Suprapubic skin (tissue), 4 donors: ENCODE measurements at regions not wholly inside any gene's neighbourhood (a gene's known extent, or its start where the extent isn't known, plus 50 kb on each side); places are given as distances from the start of the nearest gene placed in this dataset.

Source experiments
- DNase-seq, 2 donors: peaks; one replicate each; pipeline ENCODE4 v3.0.0-alpha.2; 2019; ENCODE audit warnings: low spot score in 2 of 2
- H3K27ac ChIP-seq: fragments of 200-600 bp; sonication (generic); one replicate; pipeline ENCODE4 v1.5.1; 2019
- H3K27me3 ChIP-seq: fragments of 200-600 bp; sonication (generic); one replicate; pipeline ENCODE4 v1.5.1; 2019
- H3K36me3 ChIP-seq: fragments of 200-600 bp; sonication (generic); one replicate; pipeline ENCODE4 v1.5.1; 2019
- H3K4me1 ChIP-seq: fragments of 200-600 bp; sonication (generic); one replicate; pipeline ENCODE4 v1.5.1; 2019
- H3K4me3 ChIP-seq: fragments of 200-600 bp; sonication (generic); one replicate; pipeline ENCODE4 v1.5.1; 2019; ENCODE audit warnings: mild to moderate bottlenecking
- H3K9me3 ChIP-seq: fragments of 200-600 bp; sonication (generic); one replicate; pipeline ENCODE4 v1.5.1; 2019
- EP300 ChIP-seq: sonication (generic); formaldehyde crosslinking; IDR thresholded peaks from one replicate; pipeline ENCODE4 v1.6.1; 2017; ENCODE audit warnings: antibody characterized with exemption
- POLR2A ChIP-seq, 2 donors: fragments of 450-650 bp; IDR thresholded peaks; one replicate each; pipeline ENCODE4 v1.6.1; 2017; ENCODE audit warnings: antibody characterized with exemption in 2 of 2, mild to moderate bottlenecking in 2 of 2, moderate library complexity in 2 of 2
- POLR2AphosphoS5 ChIP-seq, 3 donors: sonication (generic); formaldehyde crosslinking; IDR thresholded peaks; one replicate each; pipeline ENCODE4 v1.6.1; 2017; ENCODE audit warnings: antibody characterized with exemption in 3 of 3
- WGBS: methylation state at CpG from one replicate; pipeline ENCODE4 v1.1.5; 2018; 5-methylcytosine and 5-hydroxymethylcytosine counted together
- TF ChIP-seq, protein P1 (sequence below), 2 donors: fragments of 200-600 bp in 1 of 2; fragments of 450-650 bp in 1 of 2; sonication (generic) in 1 of 2; IDR thresholded peaks; one replicate each; pipeline ENCODE4 v1.5.1; 2016 to 2019; ENCODE audit warnings: antibody characterized with exemption in 2 of 2, mild to moderate bottlenecking in 1 of 2, moderate library complexity in 1 of 2

DNA sequence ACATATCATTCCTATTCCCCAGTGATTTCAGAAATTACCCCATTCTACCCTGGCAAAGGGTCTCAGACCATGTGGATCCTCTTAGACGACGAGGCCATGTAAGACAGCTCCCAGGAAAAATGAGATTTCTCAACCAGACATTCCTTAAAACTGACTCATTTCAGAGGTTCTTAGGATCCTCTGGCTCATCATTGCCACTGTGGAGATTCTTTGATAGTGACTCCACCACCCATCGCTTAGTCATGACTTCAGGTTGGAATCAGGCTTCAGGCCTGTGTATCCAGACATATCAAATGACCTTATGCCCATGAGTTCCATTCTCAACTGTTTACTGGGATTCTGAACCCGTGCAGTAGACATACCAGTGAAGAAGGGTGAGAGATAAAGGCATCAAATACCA is 245.6 kb upstream of the TCF4 start:
- no peak overlapping the region for H3K27ac ChIP-seq
- H3K36me3 ChIP-seq = no peaks in the 10 kb centered on the region
- H3K4me1 ChIP-seq = no peaks in the 10 kb centered on the region
- H3K4me3 ChIP-seq = no peak overlapping the region
- WGBS = 48% methylated on average over 4 of the region's 4 CpGs
- TF ChIP-seq EP300 (no peak), POLR2AphosphoS5 (IDR thresholded peaks at IDR 0.05) (peak in 1 of 3 donors; percentile 39), POLR2A (IDR thresholded peaks at IDR 0.05) (no peak)
- TF ChIP-seq, protein P1, sequence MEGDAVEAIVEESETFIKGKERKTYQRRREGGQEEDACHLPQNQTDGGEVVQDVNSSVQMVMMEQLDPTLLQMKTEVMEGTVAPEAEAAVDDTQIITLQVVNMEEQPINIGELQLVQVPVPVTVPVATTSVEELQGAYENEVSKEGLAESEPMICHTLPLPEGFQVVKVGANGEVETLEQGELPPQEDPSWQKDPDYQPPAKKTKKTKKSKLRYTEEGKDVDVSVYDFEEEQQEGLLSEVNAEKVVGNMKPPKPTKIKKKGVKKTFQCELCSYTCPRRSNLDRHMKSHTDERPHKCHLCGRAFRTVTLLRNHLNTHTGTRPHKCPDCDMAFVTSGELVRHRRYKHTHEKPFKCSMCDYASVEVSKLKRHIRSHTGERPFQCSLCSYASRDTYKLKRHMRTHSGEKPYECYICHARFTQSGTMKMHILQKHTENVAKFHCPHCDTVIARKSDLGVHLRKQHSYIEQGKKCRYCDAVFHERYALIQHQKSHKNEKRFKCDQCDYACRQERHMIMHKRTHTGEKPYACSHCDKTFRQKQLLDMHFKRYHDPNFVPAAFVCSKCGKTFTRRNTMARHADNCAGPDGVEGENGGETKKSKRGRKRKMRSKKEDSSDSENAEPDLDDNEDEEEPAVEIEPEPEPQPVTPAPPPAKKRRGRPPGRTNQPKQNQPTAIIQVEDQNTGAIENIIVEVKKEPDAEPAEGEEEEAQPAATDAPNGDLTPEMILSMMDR (IDR thresholded peaks at IDR 0.05) = no peak
- no peaks in the 10 kb centered on the region for H3K9me3 ChIP-seq
- H3K27me3 ChIP-seq = no peaks in the 10 kb centered on the region
- DNase-seq = no peak

DNA sequence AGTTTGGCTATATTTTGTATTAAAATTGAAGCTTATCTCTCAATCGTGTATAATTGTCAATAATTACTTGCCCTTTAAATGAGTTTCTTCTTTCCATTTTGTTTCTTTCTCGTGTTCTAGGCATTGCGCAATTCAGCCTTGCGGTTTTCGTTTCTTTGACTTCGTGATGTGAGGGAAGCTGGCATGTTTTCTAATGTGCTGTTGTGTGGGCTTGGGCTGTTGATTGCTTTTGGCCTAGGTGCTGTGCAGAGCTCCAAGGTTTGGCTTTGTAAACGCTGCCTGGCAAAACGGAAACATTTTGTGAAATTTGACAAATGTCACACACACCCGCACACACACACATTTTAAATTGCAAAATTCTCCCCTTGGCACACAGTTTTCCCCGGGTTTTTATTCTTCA is 242.6 kb upstream of the TCF4 start:
- H3K9me3 ChIP-seq = no peaks in the 10 kb centered on the region
- 79% methylated on average over 10 of the region's 10 CpGs for whole genome bisulfite sequencing
- no peaks in the 10 kb centered on the region for H3K36me3 ChIP-seq
- no peak overlapping the region for H3K27ac ChIP-seq
- DNase-seq = no peak
- no peak overlapping the region for H3K4me3 ChIP-seq
- H3K27me3 ChIP-seq = no peaks in the 10 kb centered on the region
- no peaks in the 10 kb centered on the region for H3K4me1 ChIP-seq
- TF ChIP-seq, protein P1 (IDR thresholded peaks at IDR 0.05) = no peak
- no peak for TF ChIP-seq EP300
- no peak for TF ChIP-seq POLR2AphosphoS5 (IDR thresholded peaks at IDR 0.05)
- TF ChIP-seq POLR2A (IDR thresholded peaks at IDR 0.05) = no peak

DNA sequence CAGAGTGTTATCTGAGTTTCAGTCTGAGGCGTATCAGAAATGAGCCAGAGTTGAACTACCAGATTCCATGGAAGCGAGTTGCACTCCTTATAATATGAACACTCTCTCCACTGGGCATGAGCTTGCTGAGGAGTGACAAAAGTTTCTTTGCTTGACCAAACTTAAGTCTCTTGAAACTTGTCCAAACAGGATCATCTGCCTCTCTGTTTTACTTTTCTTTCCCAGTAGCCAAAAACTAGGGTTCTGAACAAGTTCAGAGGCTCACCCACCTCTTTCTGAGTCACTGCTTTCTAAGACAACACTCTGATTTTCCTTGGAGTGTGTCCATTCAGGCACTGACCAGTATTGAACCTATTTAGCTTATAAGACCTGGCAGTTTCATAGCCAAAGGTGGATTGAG is 233.2 kb upstream of the TCF4 start:
- H3K4me1 ChIP-seq = no peaks in the 10 kb centered on the region
- H3K9me3 ChIP-seq = no peaks in the 10 kb centered on the region
- H3K4me3 ChIP-seq = no peak overlapping the region
- 75% methylated on average over 2 of the region's 2 CpGs for WGBS
- TF ChIP-seq EP300 = no peak
- TF ChIP-seq, protein P1 (IDR thresholded peaks at IDR 0.05) = no peak
- TF ChIP-seq POLR2AphosphoS5 (IDR thresholded peaks at IDR 0.05) = no peak
- no peak for TF ChIP-seq POLR2A (IDR thresholded peaks at IDR 0.05)
- DNase-seq = no peak
- no peaks in the 10 kb centered on the region for H3K27me3 ChIP-seq
- H3K27ac ChIP-seq = no peak overlapping the region
- no peaks in the 10 kb centered on the region for H3K36me3 ChIP-seq

DNA sequence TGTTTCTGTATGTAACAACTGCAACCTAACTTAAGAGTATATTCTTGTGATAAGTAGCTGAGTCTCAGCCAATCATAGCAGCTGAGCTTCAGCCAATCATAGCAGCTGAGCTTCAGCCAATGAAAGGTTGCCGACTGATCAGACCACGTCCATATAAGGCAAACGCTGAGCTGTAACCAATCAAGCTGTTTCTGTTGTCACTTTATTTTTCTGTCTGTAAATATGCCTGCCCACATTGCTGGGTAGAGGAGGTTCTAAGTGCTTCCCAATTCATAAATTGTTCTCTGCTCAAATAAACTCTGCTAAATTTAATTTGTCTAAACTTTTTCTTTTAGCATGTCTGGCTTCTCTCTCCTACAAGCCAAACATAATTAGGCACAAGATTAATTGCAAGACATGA is 231.5 kb upstream of the TCF4 start:
- WGBS = 96% methylated on average over 3 of the region's 3 CpGs
- no peaks in the 10 kb centered on the region for H3K9me3 ChIP-seq
- H3K4me3 ChIP-seq = no peak overlapping the region
- H3K36me3 ChIP-seq = no peaks in the 10 kb centered on the region
- H3K27ac ChIP-seq = no peak overlapping the region
- DNase-seq = no peak
- H3K4me1 ChIP-seq = no peaks in the 10 kb centered on the region
- TF ChIP-seq, protein P1 (IDR thresholded peaks at IDR 0.05) = no peak
- TF ChIP-seq EP300 (no peak), POLR2AphosphoS5 (IDR thresholded peaks at IDR 0.05) (no peak), POLR2A (IDR thresholded peaks at IDR 0.05) (no peak)
- no peaks in the 10 kb centered on the region for H3K27me3 ChIP-seq

DNA sequence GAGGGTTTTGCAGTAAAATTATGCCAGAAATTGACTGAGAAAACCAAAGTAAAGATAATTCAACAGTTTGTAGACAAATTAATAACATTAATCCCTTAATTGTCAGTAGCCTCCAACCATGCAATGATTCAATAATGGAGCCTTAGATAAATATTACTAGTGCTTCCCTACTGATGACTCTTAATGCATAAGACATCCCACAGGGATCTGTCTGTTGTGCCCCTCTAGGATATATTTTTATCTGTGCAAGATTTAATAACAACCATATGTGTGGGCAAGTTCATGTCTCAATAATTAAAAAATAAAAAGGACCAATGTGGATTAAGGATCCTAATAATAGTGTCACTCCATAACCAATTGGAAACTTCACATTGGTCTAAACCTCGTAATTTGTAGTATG is 230.3 kb upstream of the TCF4 start:
- no peak overlapping the region for H3K4me3 ChIP-seq
- no peaks in the 10 kb centered on the region for H3K4me1 ChIP-seq

More for the DNA sequence above, 230.3 kb upstream of the TCF4 start:
- TF ChIP-seq POLR2AphosphoS5 (IDR thresholded peaks at IDR 0.05) = no peak
- no peak for TF ChIP-seq EP300
- no peak for TF ChIP-seq POLR2A (IDR thresholded peaks at IDR 0.05)
- TF ChIP-seq, protein P1 (IDR thresholded peaks at IDR 0.05) = no peak
- Histone ChIP-seq H3K27me3 (no peaks in the 10 kb centered on the region), H3K27ac (no peak overlapping the region), H3K9me3 (no peaks in the 10 kb centered on the region), H3K36me3 (no peaks in the 10 kb centered on the region)
- no peak for DNase-seq
- WGBS = 94% methylated on average over 1 of the region's 1 CpG
